KMS-11 (cell line): ENCODE measurements at regions not wholly inside any gene's neighbourhood (a gene's known extent, or its start where the extent isn't known, plus 50 kb on each side); places are given as distances from the start of the nearest gene placed in this dataset.

ENCODE experiments used
- H2AFZ ChIP-seq: fragments of 200-600 bp; sonication (generic); 2 replicates; pipeline ENCODE4 v1.6.1; 2016; ENCODE audit warnings: antibody characterized with exemption, mixed run types, low read depth
- H3K27ac ChIP-seq: fragments of 200-600 bp; sonication (generic); 2 replicates; pipeline ENCODE4 v1.6.1; 2016; ENCODE audit warnings: mild to moderate bottlenecking, mixed run types
- H3K27me3 ChIP-seq: fragments of 200-600 bp; sonication (generic); 2 replicates; pipeline ENCODE4 v1.6.1; 2017; ENCODE audit warnings: mild to moderate bottlenecking, low read depth, mixed run types, moderate library complexity; ENCODE audit not compliant: insufficient read depth
- H3K36me3 ChIP-seq: fragments of 200-600 bp; sonication (generic); 2 replicates; pipeline ENCODE4 v1.6.1; 2017; ENCODE audit warnings: mild to moderate bottlenecking, mixed run types; ENCODE audit not compliant: insufficient read depth
- H3K4me1 ChIP-seq: fragments of 200-600 bp; sonication (generic); 2 replicates; pipeline ENCODE4 v1.6.1; 2016; ENCODE audit warnings: mild to moderate bottlenecking, low read depth, mixed run types; ENCODE audit not compliant: poor library complexity, severe bottlenecking
- H3K4me2 ChIP-seq: fragments of 200-600 bp; sonication (generic); 2 replicates; pipeline ENCODE4 v1.7.0; 2016; ENCODE audit warnings: mild to moderate bottlenecking, mixed run types
- H3K4me3 ChIP-seq: fragments of 200-600 bp; sonication (generic); IDR thresholded peaks from 2 replicates; pipeline ENCODE4 v1.6.1; 2017; ENCODE audit warnings: low read depth, low read length, mixed read lengths; ENCODE audit not compliant: insufficient read depth
- H3K79me2 ChIP-seq: fragments of 200-600 bp; sonication (generic); 2 replicates; pipeline ENCODE4 v1.6.1; 2016; ENCODE audit warnings: low read depth, mixed run types; ENCODE audit not compliant: insufficient read depth
- H3K9ac ChIP-seq: fragments of 200-600 bp; sonication (generic); 2 replicates; pipeline ENCODE4 v1.6.1; 2016; ENCODE audit warnings: mild to moderate bottlenecking, mixed run types
- H4K20me1 ChIP-seq: fragments of 200-600 bp; sonication (generic); 2 replicates; pipeline ENCODE4 v1.6.1; 2016; ENCODE audit warnings: mild to moderate bottlenecking, mixed run types; ENCODE audit not compliant: insufficient read depth
- TF ChIP-seq, protein P1 (sequence below): fragments of 200-600 bp; sonication (generic); conservative IDR thresholded peaks from 2 replicates; pipeline ENCODE4 v1.6.1; 2017; ENCODE audit warnings: low read depth, mild to moderate bottlenecking, antibody characterized with exemption, low read length, moderate library complexity, mixed read lengths

- no peak overlapping the region for H3K4me2 ChIP-seq
- H2AFZ ChIP-seq: no peak overlapping the region
- H3K36me3 ChIP-seq: no peaks in the 10 kb centered on the region
- no peak overlapping the region for H3K4me3 ChIP-seq
- TF ChIP-seq, protein P1, sequence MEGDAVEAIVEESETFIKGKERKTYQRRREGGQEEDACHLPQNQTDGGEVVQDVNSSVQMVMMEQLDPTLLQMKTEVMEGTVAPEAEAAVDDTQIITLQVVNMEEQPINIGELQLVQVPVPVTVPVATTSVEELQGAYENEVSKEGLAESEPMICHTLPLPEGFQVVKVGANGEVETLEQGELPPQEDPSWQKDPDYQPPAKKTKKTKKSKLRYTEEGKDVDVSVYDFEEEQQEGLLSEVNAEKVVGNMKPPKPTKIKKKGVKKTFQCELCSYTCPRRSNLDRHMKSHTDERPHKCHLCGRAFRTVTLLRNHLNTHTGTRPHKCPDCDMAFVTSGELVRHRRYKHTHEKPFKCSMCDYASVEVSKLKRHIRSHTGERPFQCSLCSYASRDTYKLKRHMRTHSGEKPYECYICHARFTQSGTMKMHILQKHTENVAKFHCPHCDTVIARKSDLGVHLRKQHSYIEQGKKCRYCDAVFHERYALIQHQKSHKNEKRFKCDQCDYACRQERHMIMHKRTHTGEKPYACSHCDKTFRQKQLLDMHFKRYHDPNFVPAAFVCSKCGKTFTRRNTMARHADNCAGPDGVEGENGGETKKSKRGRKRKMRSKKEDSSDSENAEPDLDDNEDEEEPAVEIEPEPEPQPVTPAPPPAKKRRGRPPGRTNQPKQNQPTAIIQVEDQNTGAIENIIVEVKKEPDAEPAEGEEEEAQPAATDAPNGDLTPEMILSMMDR: no peak
- H4K20me1 ChIP-seq: no peaks in the 10 kb centered on the region
- H3K9ac ChIP-seq: no peak overlapping the region
- H3K27ac ChIP-seq: no peak overlapping the region
- no peaks in the 10 kb centered on the region for H3K27me3 ChIP-seq
- no peaks in the 10 kb centered on the region for H3K79me2 ChIP-seq
- no peaks in the 10 kb centered on the region for H3K4me1 ChIP-seq
These were observed 316.0 kb upstream of the ADGRL4 start for GRCh38 chr1:79322511-79323027.

DNA sequence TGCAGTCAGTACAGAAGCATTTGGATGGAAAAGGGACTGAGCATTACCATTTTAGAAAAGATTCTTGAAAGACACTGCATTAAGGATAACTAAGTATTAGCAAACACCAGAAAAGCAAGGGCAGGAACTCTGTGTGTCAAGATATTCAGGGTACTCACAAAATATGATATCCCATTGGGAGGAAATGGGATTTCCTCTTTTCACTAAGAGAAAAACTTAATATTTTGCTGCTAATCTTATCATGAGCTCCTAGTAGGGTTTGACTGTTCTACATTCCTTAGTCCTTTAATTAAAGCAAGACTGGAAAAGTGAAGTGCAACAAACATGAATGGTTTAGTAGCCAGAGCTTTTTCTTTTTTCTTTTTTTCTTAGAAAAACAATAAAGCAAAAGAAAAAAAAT is 305.9 kb upstream of the ADGRL4 start:
- no peak overlapping the region for H3K9ac ChIP-seq
- H3K4me2 ChIP-seq: no peak overlapping the region
- no peaks in the 10 kb centered on the region for H3K27me3 ChIP-seq
- TF ChIP-seq, protein P1: no peak
- no peak overlapping the region for H3K4me3 ChIP-seq
- H4K20me1 ChIP-seq: no peaks in the 10 kb centered on the region
- H2AFZ ChIP-seq: no peak overlapping the region
- no peaks in the 10 kb centered on the region for H3K36me3 ChIP-seq
- H3K27ac ChIP-seq: no peak overlapping the region
- no peaks in the 10 kb centered on the region for H3K79me2 ChIP-seq
- H3K4me1 ChIP-seq: no peaks in the 10 kb centered on the region

DNA sequence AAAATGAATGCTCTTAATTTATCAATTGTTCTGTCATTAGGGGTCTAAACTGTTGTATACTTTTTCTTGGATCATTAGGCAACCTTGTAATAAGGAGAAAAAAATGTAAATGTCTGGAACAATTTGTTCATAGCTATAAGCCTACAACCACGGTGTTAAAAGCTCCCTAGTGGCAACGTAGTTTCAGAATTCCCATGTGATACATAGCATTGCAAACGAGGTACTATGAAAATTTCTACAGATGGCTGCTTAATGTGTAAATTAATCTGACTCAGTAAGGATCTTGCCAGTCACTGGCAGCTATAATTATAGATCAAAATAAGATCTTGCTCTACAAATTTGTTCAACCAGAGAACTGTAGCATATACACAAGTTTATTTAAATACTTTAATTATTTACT is 304.1 kb upstream of the ADGRL4 start:
- Histone ChIP-seq H4K20me1 (no peaks in the 10 kb centered on the region), H3K79me2 (no peaks in the 10 kb centered on the region), H3K4me1 (no peaks in the 10 kb centered on the region), H3K4me3 (no peak overlapping the region), H3K27ac (no peak overlapping the region), H3K9ac (no peak overlapping the region), H2AFZ (no peak overlapping the region), H3K36me3 (no peaks in the 10 kb centered on the region), H3K27me3 (no peaks in the 10 kb centered on the region), H3K4me2 (no peak overlapping the region)
- TF ChIP-seq, protein P1: no peak

- H3K27me3 ChIP-seq: no peaks in the 10 kb centered on the region
- H3K4me2 ChIP-seq: no peak overlapping the region
- H3K4me1 ChIP-seq: no peaks in the 10 kb centered on the region
- TF ChIP-seq, protein P1: no peak
- no peak overlapping the region for H3K9ac ChIP-seq
- H4K20me1 ChIP-seq: no peaks in the 10 kb centered on the region
- H2AFZ ChIP-seq: no peak overlapping the region
- H3K79me2 ChIP-seq: no peaks in the 10 kb centered on the region
- H3K27ac ChIP-seq: no peak overlapping the region
- H3K36me3 ChIP-seq: no peaks in the 10 kb centered on the region
- H3K4me3 ChIP-seq: no peak overlapping the region
These were observed 297.6 kb upstream of the ADGRL4 start for GRCh38 chr1:79304131-79304530.
